Activated T-helper 1 cell treated with anti-CD3 and anti-CD28 coated beads, Interleukin-2, amount 50 U/mL, for 16 hours (primary cell): ENCODE measurements at regions not wholly inside any gene's neighbourhood (a gene's known extent, or its start where the extent isn't known, plus 50 kb on each side); places are given as distances from the start of the nearest gene placed in this dataset.

Experiments used
- DNase-seq, 2 donors: peaks; one replicate each; pipeline ENCODE4 v3.0.0-alpha.2; 2020; ENCODE audit warnings: low read depth in 1 of 2, low spot score in 1 of 2

GRCh38 chr16:79677799-79678530, 77.4 kb upstream of the MAF start:
- no peak for DNase-seq

- no peak for DNase-seq
Observed at GRCh38 chr16:79673635-79674034, 73.1 kb upstream of the MAF start.

- no peak for DNase-seq
Observed at GRCh38 chr16:79672524-79672923, 72.0 kb upstream of the MAF start.

- no peak for DNase-seq
Observed at GRCh38 chr16:79668502-79668901, 68.0 kb upstream of the MAF start.

GRCh38 chr16:79665970-79666369, 65.4 kb upstream of the MAF start:
- no peak for DNase-seq

- no peak for DNase-seq
Observed at GRCh38 chr16:79664407-79664806, 63.9 kb upstream of the MAF start.

- no peak for DNase-seq
Observed at GRCh38 chr16:79662669-79663313, 62.3 kb upstream of the MAF start.

GRCh38 chr16:79662122-79662521, 61.6 kb upstream of the MAF start:
- no peak for DNase-seq

GRCh38 chr16:79661578-79661977, 61.0 kb upstream of the MAF start:
- no peak for DNase-seq

GRCh38 chr16:79659344-79659743, 58.8 kb upstream of the MAF start:
- DNase-seq = no peak

GRCh38 chr16:79658301-79659033, 57.9 kb upstream of the MAF start:
- DNase-seq = no peak

- DNase-seq = no peak
Observed at GRCh38 chr16:79656553-79657115, 56.1 kb upstream of the MAF start.

GRCh38 chr16:79653373-79653891, 52.9 kb upstream of the MAF start:
- DNase-seq = no peak

- no peak for DNase-seq
Observed at GRCh38 chr16:79651363-79651762, 50.8 kb upstream of the MAF start.
